NT2/D1 (cell line): ENCODE measurements at regions not wholly inside any gene's neighbourhood (a gene's known extent, or its start where the extent isn't known, plus 50 kb on each side); places are given as distances from the start of the nearest gene placed in this dataset.

Source experiments
- SUZ12 ChIP-seq: IDR thresholded peaks from 2 replicates; pipeline ENCODE4 v1.6.1; 2011; ENCODE audit not compliant: insufficient read length, insufficient read depth; ENCODE audit errors: extremely low read depth
- YY1 ChIP-seq: IDR thresholded peaks from 2 replicates; pipeline ENCODE4 v1.6.1; 2011; ENCODE audit not compliant: insufficient read length, insufficient read depth

GRCh38 chr2:236318401-236318800, 54.2 kb upstream of the ASB18 start:
- TF ChIP-seq SUZ12 (no peak), YY1 (no peak)
